ENCODE measurements at regions not wholly inside any gene's neighbourhood (a gene's known extent, or its start where the extent isn't known, plus 50 kb on each side); places are given as distances from the start of the nearest gene placed in this dataset.

GRCh38 chr14:85911044-85911443 is 381.1 kb downstream of the FLRT2 start:
- no peak for TF ChIP-seq CTCF (IDR thresholded peaks at IDR 0.05)
- no peak for DNase-seq
- H3K27me3 ChIP-seq, result no peaks in the 10 kb centered on the region
- no peaks in the 10 kb centered on the region for H3K9me3 ChIP-seq
- no peaks in the 10 kb centered on the region for H3K4me1 ChIP-seq
- no peaks in the 10 kb centered on the region for H3K36me3 ChIP-seq
- intact Hi-C loops (cut with DNase I; ENCODE audit: low total_unique reads), result no loop called here
- H3K27ac ChIP-seq, result no peak overlapping the region
- no peak overlapping the region for H3K4me3 ChIP-seq

GRCh38 chr14:85909581-85909980 is 379.6 kb downstream of the FLRT2 start:
- intact Hi-C loops (cut with DNase I; ENCODE audit: low total_unique reads), result no loop called here
- TF ChIP-seq CTCF (IDR thresholded peaks at IDR 0.05), result no peak
- no peaks in the 10 kb centered on the region for H3K9me3 ChIP-seq
- H3K27ac ChIP-seq, result no peak overlapping the region
- H3K4me1 ChIP-seq, result no peaks in the 10 kb centered on the region
- no peaks in the 10 kb centered on the region for H3K36me3 ChIP-seq
- DNase-seq, result no peak
- H3K4me3 ChIP-seq, result no peak overlapping the region
- H3K27me3 ChIP-seq, result no peaks in the 10 kb centered on the region

- no peaks in the 10 kb centered on the region for H3K9me3 ChIP-seq
- intact Hi-C loops (cut with DNase I; ENCODE audit: low total_unique reads), result no loop called here
- no peak for TF ChIP-seq CTCF (IDR thresholded peaks at IDR 0.05)
- DNase-seq, result no peak
- H3K27me3 ChIP-seq, result no peaks in the 10 kb centered on the region
- no peaks in the 10 kb centered on the region for H3K4me1 ChIP-seq
- no peak overlapping the region for H3K4me3 ChIP-seq
- H3K36me3 ChIP-seq, result no peaks in the 10 kb centered on the region
- no peak overlapping the region for H3K27ac ChIP-seq
These were observed 377.6 kb downstream of the FLRT2 start for GRCh38 chr14:85907536-85907935.

- TF ChIP-seq CTCF (IDR thresholded peaks at IDR 0.05), result no peak
- no peaks in the 10 kb centered on the region for H3K36me3 ChIP-seq
- peaks cover 0 to 6% (median 0%) of the 10 kb centered on the region in 4 donors for H3K4me1 ChIP-seq
- intact Hi-C loops (cut with DNase I; ENCODE audit: low total_unique reads), result no loop called here
- no peaks in the 10 kb centered on the region for H3K27me3 ChIP-seq
- no peaks in the 10 kb centered on the region for H3K9me3 ChIP-seq
- DNase-seq, result no peak
- H3K4me3 ChIP-seq, result no peak overlapping the region
- H3K27ac ChIP-seq, result no peak overlapping the region
These were observed 367.9 kb downstream of the FLRT2 start for GRCh38 chr14:85897808-85898207.

- Histone ChIP-seq H3K36me3 (no peaks in the 10 kb centered on the region), H3K27me3 (no peaks in the 10 kb centered on the region), H3K27ac (no peak overlapping the region), H3K4me1 (peaks cover 0 to 6% (median 0%) of the 10 kb centered on the region in 4 donors), H3K4me3 (no peak overlapping the region), H3K9me3 (no peaks in the 10 kb centered on the region)
- intact Hi-C loops (cut with DNase I; ENCODE audit: low total_unique reads), result no loop called here
- no peak for TF ChIP-seq CTCF (IDR thresholded peaks at IDR 0.05)
- DNase-seq, result no peak
These were observed 365.7 kb downstream of the FLRT2 start for GRCh38 chr14:85895603-85896002.

- Histone ChIP-seq H3K27me3 (no peaks in the 10 kb centered on the region), H3K4me1 (no peaks in the 10 kb centered on the region), H3K9me3 (no peaks in the 10 kb centered on the region), H3K36me3 (no peaks in the 10 kb centered on the region), H3K4me3 (no peak overlapping the region), H3K27ac (no peak overlapping the region)
- TF ChIP-seq CTCF (IDR thresholded peaks at IDR 0.05), result no peak
- intact Hi-C loops (cut with DNase I; ENCODE audit: low total_unique reads), result no loop called here
- no peak for DNase-seq
These were observed 362.3 kb downstream of the FLRT2 start for GRCh38 chr14:85892251-85892650.
